HG02981 (cell line): ENCODE measurements at regions not wholly inside any gene's neighbourhood (a gene's known extent, or its start where the extent isn't known, plus 50 kb on each side); places are given as distances from the start of the nearest gene placed in this dataset.
"Not testable (repeated sequence)": the region's sequence is repeated elsewhere in the genome, so short reads cannot be mapped to it uniquely, and the experiment has no call there.

ENCODE experiments used
- ATAC-seq: cut with Tn5 transposase; IDR thresholded peaks from one replicate; pipeline ENCODE4 v1.9.1; 2021; ENCODE audit warnings: mild to moderate bottlenecking, moderate library complexity; ENCODE audit not compliant: unreplicated experiment

- no peak for ATAC-seq
These were observed 312.8 kb upstream of the CTNND2 start for GRCh38 chr5:12217039-12217438.

GRCh38 chr5:12214267-12215015, 310.2 kb upstream of the CTNND2 start:
- no peak for ATAC-seq

- no peak for ATAC-seq
These were observed 304.3 kb upstream of the CTNND2 start for GRCh38 chr5:12208366-12209100.

GRCh38 chr5:12204761-12205160, 300.5 kb upstream of the CTNND2 start:
- ATAC-seq = no peak

- no peak for ATAC-seq
These were observed 289.3 kb upstream of the CTNND2 start for GRCh38 chr5:12193536-12193935.

GRCh38 chr5:12183003-12183402, 278.8 kb upstream of the CTNND2 start:
- no peak for ATAC-seq

DNA sequence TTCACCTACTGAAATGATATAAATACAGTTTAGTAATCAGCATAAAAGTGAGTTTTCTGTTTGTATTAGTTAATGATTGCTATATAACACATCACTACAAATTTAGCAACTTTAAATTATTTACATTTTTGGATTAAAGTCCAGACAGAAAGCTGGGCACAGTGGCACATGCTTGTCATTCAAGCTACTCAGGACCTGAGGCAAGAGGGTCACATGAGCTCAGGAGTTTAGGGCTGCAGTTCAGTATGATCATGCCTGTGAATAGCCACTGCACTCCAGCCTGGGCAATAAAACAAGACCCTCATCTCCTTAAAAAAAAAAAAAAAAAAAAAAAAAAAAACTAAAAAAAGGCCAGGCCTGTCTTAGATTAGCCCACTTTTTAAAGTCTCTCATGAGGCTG, 273.6 kb upstream of the CTNND2 start:
- no peak for ATAC-seq

GRCh38 chr5:12177225-12177624, 273.0 kb upstream of the CTNND2 start:
- no peak for ATAC-seq

DNA sequence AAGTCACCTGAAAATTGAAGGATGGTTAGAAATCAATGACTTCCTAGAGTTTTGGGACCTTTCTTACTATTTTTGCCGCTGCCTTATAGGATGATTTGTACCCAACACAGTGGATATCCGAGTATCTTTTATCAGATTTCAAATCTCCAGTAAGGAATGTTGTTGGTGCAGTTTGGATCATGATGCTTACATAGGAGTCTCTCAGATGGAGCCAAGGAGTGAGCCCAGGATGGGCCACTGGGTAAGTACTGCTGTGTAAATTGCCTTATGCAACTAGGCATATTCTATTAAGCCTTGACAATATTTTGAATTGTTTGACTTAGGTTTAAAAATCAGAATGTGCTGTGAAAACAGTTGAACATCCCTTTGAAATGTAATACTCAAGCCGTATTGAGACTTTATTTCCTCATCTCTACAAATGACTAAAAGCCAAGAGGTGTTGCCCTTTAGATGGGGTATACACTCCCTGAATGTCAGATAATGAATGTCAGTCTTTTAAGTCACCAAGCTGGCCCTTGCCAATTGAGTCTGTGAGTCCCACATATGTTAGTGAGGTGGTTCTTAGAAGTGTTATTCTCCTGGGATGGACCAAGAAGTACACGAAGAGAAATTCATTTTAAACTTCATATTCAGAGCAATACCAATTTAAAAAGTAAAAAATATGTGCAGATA, 271.8 kb upstream of the CTNND2 start:
- ATAC-seq = no peak

- no peak for ATAC-seq
These were observed 270.5 kb upstream of the CTNND2 start for GRCh38 chr5:12174734-12175133.

DNA sequence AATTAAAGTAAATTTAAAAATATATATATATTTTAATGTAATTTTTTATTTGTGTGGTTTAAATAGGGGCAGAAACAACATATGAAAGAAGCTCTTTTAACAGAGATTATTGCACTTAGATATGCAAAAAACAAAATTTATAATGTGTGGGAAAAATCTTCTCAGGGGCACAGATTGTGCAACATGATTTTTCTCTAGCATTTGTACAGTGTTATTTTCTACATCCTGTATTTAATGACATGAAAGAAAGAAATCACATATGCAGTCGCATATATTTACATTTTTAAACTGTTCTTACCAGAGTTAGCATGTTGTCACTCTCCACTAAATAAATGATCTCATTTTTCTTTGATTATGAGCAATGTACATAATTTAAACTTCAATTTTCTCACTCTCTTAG, 265.3 kb upstream of the CTNND2 start:
- no peak for ATAC-seq

DNA sequence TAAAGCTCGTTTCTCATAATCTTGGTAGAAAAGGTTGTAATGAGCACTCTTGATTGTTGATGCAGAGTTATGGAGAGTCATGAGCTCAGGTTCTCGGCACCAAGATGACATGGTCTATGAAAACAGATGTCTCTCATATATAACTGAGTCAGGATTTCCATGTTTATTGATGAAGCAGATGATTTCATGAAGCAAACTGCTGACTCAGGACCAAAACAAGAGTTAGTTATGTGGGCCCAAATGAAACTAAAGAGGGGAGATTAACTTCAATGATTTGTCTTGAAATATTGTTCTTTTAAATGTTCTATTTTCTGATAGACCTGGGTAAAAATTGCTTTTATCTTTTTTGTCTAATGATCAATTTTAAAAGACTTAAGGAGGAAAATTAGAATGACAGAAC, 258.6 kb upstream of the CTNND2 start:
- no peak for ATAC-seq

GRCh38 chr5:12147513-12147912, 243.3 kb upstream of the CTNND2 start:
- no peak for ATAC-seq

DNA sequence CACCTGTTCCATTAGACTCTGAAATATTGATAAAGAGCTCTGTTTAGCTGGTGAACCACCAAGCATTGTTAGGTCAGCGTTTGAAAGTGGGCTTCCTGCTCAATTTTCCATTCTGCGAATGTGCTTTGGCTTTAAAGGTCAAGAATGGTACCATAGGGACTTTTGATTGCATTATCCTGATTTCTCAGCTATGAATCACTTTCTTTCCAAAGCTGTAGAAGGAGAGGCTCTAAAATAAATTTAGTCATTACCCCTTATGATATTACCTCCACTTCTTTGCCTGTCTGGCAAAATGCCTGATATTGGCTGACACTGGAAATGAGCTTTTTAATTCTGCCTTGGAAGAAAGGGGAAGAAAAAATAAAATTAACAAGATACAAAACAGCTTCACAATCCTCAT, 237.2 kb upstream of the CTNND2 start:
- ATAC-seq = no peak

DNA sequence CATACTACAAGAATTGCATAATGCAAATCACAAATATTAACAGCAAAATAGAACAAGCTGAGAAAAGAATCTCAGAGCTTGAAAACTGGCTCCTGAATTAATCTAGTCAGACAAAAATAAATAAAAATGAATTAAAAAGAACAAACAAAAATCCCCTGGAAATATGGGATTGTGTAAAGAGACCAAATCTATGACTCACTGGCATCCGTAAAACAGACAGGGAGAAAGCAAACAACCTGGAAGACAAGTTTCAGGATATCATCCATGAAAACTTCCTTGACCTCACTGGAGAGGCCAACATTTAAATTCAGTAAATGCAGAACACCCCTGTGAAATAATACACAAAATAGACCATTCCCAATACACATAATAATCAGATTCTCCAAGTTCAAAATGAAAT, 229.3 kb upstream of the CTNND2 start:
- no peak for ATAC-seq

- not testable (repeated sequence) for ATAC-seq
These were observed 226.8 kb upstream of the CTNND2 start for GRCh38 chr5:12131020-12131419.

DNA sequence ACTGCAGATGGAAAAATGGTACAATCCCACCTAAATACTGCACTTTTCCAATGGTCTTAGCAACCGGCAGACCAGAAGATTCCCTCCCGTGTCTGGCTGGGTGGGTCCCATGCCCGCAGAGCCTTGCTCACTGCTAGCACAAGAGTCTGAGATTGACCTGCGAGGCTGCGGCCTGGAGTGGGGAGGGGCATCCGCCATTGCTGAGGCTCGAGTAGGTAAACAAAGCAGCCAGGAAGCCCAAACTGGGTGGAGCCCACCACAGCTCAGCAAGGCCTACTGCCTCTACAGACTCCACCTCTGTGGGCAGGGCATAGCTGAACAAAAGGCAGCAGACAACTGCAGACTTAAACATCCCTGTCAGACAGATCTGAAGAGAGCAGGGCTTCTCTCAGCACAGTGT, 221.6 kb upstream of the CTNND2 start:
- no peak for ATAC-seq

GRCh38 chr5:12119657-12120056, 215.4 kb upstream of the CTNND2 start:
- no peak for ATAC-seq

DNA sequence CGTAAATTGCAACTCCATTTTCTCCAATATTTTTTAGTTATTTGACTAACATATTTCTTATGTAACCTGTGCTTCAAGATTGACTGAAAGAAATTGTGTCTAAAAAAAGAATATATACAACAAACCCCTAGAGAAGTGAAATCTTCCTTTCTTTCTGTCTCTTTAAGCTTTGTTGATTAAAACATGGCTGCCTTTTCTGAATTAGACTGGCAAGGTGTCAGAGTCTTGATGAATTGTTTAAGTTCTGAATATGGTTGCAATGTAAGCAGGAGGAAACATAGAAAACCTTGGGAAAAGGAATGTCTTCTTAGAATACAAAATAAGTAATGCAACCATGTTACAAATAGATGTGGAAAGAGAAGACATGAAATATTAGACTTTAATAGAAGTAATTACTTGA, 209.8 kb upstream of the CTNND2 start:
- no peak for ATAC-seq

DNA sequence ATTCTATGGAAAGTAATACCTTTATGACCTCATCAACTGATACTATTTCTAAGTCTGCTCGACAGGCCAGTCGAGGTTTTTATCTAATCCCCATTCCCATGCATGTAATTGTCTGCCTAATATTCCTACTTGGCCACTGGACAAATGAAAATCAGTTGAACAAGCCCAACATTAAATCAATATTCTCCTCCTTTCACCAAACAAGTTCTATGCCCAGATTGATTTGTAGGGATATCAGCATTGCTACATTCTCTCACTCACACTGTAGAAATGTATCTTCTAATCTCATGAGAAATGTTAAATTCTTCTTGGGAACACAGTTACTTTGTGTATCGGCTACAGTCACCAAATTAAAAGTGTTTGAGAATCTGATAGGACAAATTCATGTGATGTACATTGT, 208.8 kb upstream of the CTNND2 start:
- no peak for ATAC-seq

DNA sequence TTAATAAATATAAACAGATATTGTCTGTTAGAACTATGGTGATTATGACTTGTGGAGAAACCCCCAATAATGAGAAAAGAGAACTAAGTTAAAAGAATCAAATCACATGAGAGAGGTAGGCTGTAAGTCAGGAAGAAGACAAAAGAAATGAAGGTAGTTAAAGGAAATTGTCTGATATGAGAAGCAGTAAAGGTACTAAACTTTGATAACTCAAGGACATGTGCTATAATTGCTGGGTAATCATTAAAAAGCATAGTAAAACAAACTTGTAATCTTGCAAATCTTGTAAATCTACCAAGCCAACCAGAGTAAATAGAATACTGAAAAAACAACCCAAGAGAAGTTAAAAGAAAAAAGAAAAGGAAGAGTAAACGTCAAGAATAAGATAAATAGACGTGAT, 207.0 kb upstream of the CTNND2 start:
- ATAC-seq = no peak

DNA sequence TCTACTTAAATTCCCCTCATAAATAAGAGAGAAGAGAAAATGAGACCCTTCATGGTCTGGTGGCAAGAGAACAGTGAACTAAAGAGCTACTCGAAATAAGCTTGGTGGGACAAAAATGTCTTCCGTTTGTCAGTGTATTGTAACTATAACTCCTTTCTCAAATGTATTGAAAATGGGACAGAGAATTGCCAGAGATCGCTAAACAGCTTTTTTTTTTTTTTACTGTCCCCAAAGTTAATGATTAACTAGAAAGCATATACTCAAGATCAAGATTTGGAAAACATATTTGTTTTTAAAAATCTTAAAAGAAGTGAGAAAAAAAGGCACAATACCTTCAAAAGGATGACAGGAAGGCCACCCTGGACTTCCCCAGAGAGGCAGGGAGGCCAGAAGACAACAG, 206.4 kb upstream of the CTNND2 start:
- no peak for ATAC-seq
